Epithelial cell of proximal tubule (primary cell): ENCODE measurements at regions not wholly inside any gene's neighbourhood (a gene's known extent, or its start where the extent isn't known, plus 50 kb on each side); places are given as distances from the start of the nearest gene placed in this dataset.

Source experiments
- DNase-seq: peaks from one replicate; pipeline ENCODE4 v3.0.0-alpha.2; 2011; ENCODE audit warnings: low read depth
- H3K4me3 ChIP-seq: 2 replicates; pipeline ENCODE4 v1.5.1; 2011; ENCODE audit warnings: low read depth, mild to moderate bottlenecking, low read length
- TF ChIP-seq, protein P1 (sequence below): conservative IDR thresholded peaks from 2 replicates; pipeline ENCODE4 v1.5.1; 2012; ENCODE audit warnings: low read depth, mild to moderate bottlenecking, low read length

DNA sequence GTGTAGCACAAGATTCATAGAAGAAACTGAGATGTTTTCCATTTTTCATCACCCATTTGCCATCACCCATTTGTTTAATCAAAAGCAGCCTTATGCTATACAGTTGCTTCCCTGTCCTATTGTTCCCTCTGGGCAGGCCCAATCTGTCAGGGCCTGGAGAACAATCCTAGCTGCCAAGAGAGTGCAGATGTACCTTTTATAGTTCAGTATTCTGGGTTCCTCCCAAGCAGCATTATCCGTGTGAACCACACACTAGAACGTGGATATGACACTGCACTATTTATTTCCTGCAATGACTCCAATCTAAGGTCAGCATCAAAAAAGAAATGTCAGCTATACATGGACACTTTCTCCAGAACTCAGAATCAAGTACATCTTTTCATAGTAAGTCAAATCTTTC, 269.0 kb downstream of the ADGRA3 start:
- no peak for DNase-seq
- TF ChIP-seq, protein P1, sequence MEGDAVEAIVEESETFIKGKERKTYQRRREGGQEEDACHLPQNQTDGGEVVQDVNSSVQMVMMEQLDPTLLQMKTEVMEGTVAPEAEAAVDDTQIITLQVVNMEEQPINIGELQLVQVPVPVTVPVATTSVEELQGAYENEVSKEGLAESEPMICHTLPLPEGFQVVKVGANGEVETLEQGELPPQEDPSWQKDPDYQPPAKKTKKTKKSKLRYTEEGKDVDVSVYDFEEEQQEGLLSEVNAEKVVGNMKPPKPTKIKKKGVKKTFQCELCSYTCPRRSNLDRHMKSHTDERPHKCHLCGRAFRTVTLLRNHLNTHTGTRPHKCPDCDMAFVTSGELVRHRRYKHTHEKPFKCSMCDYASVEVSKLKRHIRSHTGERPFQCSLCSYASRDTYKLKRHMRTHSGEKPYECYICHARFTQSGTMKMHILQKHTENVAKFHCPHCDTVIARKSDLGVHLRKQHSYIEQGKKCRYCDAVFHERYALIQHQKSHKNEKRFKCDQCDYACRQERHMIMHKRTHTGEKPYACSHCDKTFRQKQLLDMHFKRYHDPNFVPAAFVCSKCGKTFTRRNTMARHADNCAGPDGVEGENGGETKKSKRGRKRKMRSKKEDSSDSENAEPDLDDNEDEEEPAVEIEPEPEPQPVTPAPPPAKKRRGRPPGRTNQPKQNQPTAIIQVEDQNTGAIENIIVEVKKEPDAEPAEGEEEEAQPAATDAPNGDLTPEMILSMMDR: no peak
- no peak overlapping the region for H3K4me3 ChIP-seq

DNA sequence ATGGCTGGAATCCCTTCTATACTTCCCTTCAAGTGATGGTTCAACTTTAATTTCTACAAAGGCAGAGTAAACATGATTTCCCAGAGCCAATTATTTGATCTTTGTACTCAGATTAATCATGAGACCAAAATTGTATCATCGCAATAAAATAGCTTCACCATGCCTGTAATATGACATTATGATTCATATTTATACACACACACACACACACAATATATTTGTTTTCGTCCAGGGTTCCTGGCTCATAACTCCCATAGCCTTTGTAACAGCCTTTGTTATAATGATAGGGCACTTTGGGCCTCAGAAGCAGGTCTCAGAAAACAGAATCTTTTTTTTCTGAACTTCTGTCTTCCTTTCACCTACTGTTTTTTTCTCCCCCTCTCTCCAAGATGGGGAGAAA, 270.6 kb downstream of the ADGRA3 start:
- DNase-seq: no peak
- TF ChIP-seq, protein P1: no peak
- H3K4me3 ChIP-seq: no peak overlapping the region

DNA sequence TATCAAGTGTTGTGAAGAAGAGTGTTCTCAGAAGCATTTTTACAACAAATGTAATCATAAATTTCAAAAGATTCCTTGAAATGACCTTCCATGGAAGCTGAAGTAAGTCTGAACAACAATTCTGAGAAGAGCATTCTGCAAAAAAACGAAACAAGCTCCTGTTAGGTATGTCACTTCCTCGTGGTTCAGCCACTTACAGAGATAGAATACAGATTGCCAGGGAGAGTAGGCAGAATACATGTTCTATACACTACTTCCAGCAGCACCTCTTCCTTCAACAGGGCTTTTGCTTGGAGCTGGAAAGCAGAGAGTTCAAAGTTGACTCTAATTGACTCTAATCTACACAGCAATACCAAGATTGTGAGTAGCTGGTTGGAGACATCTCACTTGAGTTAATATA, 274.5 kb downstream of the ADGRA3 start:
- TF ChIP-seq, protein P1: no peak
- no peak for DNase-seq
- no peak overlapping the region for H3K4me3 ChIP-seq

DNA sequence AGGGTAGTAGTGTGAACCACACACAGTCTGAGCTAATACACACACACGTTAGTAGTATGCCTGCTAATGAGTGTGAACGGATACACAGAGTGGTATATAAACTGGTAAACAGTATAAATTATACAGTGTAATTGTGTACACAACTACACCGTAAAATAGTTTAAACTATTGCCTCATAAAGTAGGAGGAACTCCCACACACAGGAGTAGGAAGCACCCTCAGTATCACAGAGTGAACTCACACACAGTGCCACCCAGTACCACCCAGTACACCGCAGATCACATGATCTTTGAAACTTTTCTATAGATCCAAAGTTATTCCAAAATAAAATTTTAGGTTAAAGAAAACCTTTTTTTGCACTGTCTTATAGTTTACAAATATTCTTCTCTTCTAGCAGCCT, 275.1 kb downstream of the ADGRA3 start:
- no peak for DNase-seq
- TF ChIP-seq, protein P1: no peak
- H3K4me3 ChIP-seq: no peak overlapping the region

DNA sequence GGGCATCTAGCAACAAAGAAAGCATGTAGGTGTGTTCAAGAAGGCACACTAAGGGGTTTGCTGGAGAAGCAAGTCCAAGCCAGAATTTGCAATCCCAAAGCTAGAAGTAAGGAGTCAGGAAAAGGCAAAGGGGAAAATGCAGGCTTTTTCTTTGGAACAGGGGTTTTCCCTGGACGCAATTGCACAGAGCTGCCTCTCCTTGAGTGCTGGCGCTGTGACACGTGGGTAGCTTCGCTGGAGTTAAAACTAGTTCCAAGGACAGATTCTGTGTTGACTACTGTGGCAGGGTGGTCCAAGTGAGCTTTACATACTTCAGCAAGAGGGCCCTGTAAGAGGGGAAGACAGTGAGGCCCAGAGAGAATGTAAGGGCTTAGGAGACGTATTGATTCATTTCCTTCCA, 277.1 kb downstream of the ADGRA3 start:
- DNase-seq: no peak
- no peak overlapping the region for H3K4me3 ChIP-seq
- TF ChIP-seq, protein P1: peak; percentile 47

DNA sequence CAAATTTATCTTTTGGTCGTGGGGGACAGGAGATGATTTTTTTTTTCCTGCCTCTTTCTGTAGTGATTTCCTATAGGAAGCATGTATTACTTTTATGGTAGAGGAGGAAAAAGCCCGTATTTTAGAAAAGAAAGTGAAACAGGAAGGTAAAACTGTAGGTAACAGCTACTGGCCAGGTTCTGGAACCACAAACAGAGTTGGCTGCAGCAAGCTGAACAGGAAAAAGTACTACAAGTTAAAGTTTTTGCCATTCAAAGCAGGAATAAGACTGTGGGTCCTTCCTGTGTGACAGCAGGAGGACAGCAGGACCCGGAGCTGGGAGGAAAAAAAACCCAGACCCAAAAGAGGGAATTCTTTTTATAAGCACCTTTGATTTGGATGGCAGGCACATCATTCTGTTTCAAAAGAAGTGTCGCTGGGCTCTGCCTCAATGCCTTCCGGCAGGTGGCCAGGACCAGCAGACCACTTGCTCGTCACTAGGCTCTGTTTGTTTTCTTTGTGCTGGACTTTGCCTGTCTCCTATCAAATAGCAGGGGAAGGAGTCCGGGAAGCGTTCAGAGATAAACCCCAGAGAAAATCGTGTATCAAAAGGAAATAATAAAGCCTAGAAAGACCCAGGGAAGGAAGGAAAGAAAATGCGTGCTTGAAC, 277.9 kb downstream of the ADGRA3 start:
- no peak for DNase-seq
- TF ChIP-seq, protein P1: peak; percentile 23
- peak overlapping the region; percentile 38 for H3K4me3 ChIP-seq

DNA sequence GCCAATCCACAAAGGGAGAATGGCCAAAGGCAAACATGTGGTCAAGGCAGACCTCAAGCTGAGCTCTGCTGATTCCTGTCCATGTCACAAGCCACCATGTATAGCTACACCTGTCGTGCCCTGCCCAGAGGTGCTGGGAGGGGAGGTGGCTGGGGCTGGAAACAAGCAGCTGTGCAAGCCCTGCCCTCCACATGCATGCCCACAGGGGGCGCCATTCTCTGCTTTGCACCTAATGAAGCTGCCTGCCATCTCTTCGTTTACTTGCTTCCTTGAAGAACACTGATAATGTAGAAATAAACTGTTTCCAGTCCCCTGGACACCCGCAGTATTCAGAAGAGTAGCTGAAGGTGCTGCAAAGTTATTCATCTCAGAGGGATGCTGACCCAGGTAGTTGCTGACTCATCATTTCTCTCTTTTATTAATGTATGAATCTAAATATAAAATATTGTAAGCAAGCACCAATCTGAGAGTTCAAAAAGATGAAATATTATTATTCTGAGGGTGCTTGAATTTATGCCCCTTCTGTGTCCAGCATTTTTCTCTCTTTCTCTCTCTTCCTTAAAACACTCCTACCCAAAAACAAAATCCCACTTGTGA, 278.6 kb downstream of the ADGRA3 start:
- H3K4me3 ChIP-seq: no peak overlapping the region
- TF ChIP-seq, protein P1: peak; percentile 78
- no peak for DNase-seq
